Neural progenitor cell (in vitro differentiated cells): ENCODE measurements at regions not wholly inside any gene's neighbourhood (a gene's known extent, or its start where the extent isn't known, plus 50 kb on each side); places are given as distances from the start of the nearest gene placed in this dataset.

Experiments used
- DNase-seq: peaks from one replicate; pipeline ENCODE4 v3.0.0-alpha.2; 2016; ENCODE audit warnings: low spot score
- H2AFZ ChIP-seq: fragments of 200-600 bp; sonication (generic); replicated peaks from 2 replicates; pipeline ENCODE4 v1.6.1; 2016; ENCODE audit warnings: antibody characterized with exemption
- H3F3A ChIP-seq: fragments of 200-600 bp; sonication (generic); 2 replicates; pipeline ENCODE4 v1.6.1; 2016; ENCODE audit warnings: antibody characterized with exemption, low read depth
- H3K27ac ChIP-seq: fragments of 200-600 bp; sonication (generic); 2 replicates; pipeline ENCODE4 v1.5.1; 2016; ENCODE audit warnings: mild to moderate bottlenecking
- H3K27me3 ChIP-seq: fragments of 200-600 bp; sonication (generic); 2 replicates; pipeline ENCODE4 v1.6.1; 2016; ENCODE audit warnings: mild to moderate bottlenecking, moderate library complexity
- H3K36me3 ChIP-seq: fragments of 200-600 bp; sonication (generic); 2 replicates; pipeline ENCODE4 v1.5.1; 2016
- H3K4me1 ChIP-seq: fragments of 200-600 bp; sonication (generic); 2 replicates; pipeline ENCODE4 v1.6.1; 2016; ENCODE audit warnings: mixed run types
- H3K4me2 ChIP-seq: fragments of 200-600 bp; sonication (generic); 2 replicates; pipeline ENCODE4 v1.6.1; 2016
- H3K4me3 ChIP-seq: fragments of 200-600 bp; sonication (generic); 2 replicates; pipeline ENCODE4 v1.5.1; 2016
- H3K79me2 ChIP-seq: fragments of 200-600 bp; sonication (generic); 2 replicates; pipeline ENCODE4 v1.6.1; 2016; ENCODE audit warnings: low read depth
- H3K9ac ChIP-seq: fragments of 200-600 bp; sonication (generic); 2 replicates; pipeline ENCODE4 v1.6.1; 2016
- H3K9me3 ChIP-seq: fragments of 200-600 bp; sonication (generic); 2 replicates; pipeline ENCODE4 v1.5.1; 2016; ENCODE audit warnings: low read depth
- H4K20me1 ChIP-seq: fragments of 200-600 bp; sonication (generic); 2 replicates; pipeline ENCODE4 v1.6.1; 2016; ENCODE audit warnings: low read depth
- H3K27ac Mint-ChIP-seq: 3 replicates; pipeline ENCODE4 v1.8.0; 2021; ENCODE audit warnings: mixed read lengths
- H3K27me3 Mint-ChIP-seq: 2 replicates; pipeline ENCODE4 v1.8.0; 2022; ENCODE audit warnings: low read depth, mild to moderate bottlenecking, inconsistent platforms, moderate library complexity, mixed read lengths; ENCODE audit not compliant: insufficient read depth
- H3K36me3 Mint-ChIP-seq: 3 replicates; pipeline ENCODE4 v1.8.0; 2021; ENCODE audit warnings: mixed read lengths
- H3K4me1 Mint-ChIP-seq: 3 replicates; pipeline ENCODE4 v1.8.0; 2021; ENCODE audit warnings: mixed read lengths
- H3K4me3 Mint-ChIP-seq: 3 replicates; pipeline ENCODE4 v1.8.0; 2021; ENCODE audit warnings: mild to moderate bottlenecking, moderate library complexity, mixed read lengths
- H3K9me3 Mint-ChIP-seq: 3 replicates; pipeline ENCODE4 v1.8.0; 2020; ENCODE audit warnings: mixed read lengths
- EZH2 ChIP-seq: fragments of 200-600 bp; sonication (generic); IDR thresholded peaks from 2 replicates; pipeline ENCODE4 v1.6.1; 2017; ENCODE audit warnings: antibody characterized with exemption, mild to moderate bottlenecking, moderate library complexity
- EZH2phosphoT487 ChIP-seq: fragments of 200-600 bp; sonication (generic); IDR thresholded peaks from 2 replicates; pipeline ENCODE4 v1.6.1; 2017; ENCODE audit warnings: antibody characterized with exemption
- TF ChIP-seq, protein P1 (sequence below): fragments of 200-600 bp; sonication (generic); IDR thresholded peaks from 2 replicates; pipeline ENCODE4 v1.5.1; 2017; ENCODE audit warnings: antibody characterized with exemption, mild to moderate bottlenecking

DNA sequence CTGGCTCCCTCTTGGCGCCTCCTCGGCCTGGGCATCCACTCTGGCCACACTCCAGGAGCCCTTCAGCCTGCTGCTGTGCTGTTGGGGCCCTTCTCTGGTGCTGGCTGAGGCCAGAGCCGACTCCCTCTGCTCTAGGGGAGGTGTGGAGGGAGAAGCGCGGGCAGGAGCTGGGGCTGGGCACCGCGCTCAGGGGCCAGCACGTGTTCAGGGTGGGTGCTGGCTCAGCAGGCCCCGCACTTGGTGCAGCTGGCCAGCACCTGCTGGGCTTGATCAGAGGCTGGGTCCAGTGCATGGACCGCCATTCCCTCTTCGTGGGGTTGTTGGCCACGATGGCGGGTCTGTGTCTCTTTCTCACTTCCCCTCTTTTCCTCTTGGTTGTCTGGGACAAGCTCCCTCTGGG, 2381.0 kb downstream of the LRRC4C start:
- Histone ChIP-seq H3K9ac (no peak overlapping the region), H3F3A (no peaks in the 10 kb centered on the region), H3K79me2 (no peaks in the 10 kb centered on the region), H3K36me3 (no peaks in the 10 kb centered on the region), H4K20me1 (no peaks in the 10 kb centered on the region), H3K4me3 (no peak overlapping the region), H3K27me3 (no peaks in the 10 kb centered on the region), H3K4me2 (no peak overlapping the region), H2AFZ (no peak overlapping the region), H3K9me3 (no peaks in the 10 kb centered on the region), H3K4me1 (no peaks in the 10 kb centered on the region), H3K27ac (no peak overlapping the region)
- TF ChIP-seq EZH2phosphoT487 (no peak), EZH2 (no peak)
- TF ChIP-seq, protein P1, sequence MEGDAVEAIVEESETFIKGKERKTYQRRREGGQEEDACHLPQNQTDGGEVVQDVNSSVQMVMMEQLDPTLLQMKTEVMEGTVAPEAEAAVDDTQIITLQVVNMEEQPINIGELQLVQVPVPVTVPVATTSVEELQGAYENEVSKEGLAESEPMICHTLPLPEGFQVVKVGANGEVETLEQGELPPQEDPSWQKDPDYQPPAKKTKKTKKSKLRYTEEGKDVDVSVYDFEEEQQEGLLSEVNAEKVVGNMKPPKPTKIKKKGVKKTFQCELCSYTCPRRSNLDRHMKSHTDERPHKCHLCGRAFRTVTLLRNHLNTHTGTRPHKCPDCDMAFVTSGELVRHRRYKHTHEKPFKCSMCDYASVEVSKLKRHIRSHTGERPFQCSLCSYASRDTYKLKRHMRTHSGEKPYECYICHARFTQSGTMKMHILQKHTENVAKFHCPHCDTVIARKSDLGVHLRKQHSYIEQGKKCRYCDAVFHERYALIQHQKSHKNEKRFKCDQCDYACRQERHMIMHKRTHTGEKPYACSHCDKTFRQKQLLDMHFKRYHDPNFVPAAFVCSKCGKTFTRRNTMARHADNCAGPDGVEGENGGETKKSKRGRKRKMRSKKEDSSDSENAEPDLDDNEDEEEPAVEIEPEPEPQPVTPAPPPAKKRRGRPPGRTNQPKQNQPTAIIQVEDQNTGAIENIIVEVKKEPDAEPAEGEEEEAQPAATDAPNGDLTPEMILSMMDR: no peak
- DNase-seq: no peak
- Mint-ChIP-seq H3K4me1 (no peaks in the 10 kb centered on the region), H3K4me3 (no peak overlapping the region), H3K27me3 (peaks cover 5% of the 10 kb centered on the region), H3K9me3 (peaks cover 5% of the 10 kb centered on the region), H3K36me3 (no peaks in the 10 kb centered on the region), H3K27ac (no peak overlapping the region)

DNA sequence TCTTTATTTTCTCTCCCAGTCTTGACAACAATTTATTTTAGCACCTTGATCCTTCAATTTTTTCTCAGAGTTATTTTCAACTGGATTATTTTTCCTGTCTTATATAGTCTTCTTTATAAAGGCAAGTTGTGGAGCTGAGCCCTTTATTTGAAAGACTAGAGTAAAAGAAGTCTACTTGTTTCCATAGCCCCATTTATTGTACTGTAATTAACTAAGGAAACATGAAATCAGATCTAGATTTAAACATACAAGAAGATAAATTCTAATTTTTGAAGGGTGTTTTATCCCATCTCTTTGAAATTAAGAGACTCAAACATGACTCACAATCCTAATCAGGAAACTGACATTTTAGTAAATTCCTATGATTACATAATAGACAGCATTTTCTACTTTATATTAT, 2421.8 kb downstream of the LRRC4C start:
- no peak overlapping the region for H3K27ac ChIP-seq
- no peaks in the 10 kb centered on the region for H3F3A ChIP-seq
- H2AFZ ChIP-seq: no peak overlapping the region
- H3K9me3 Mint-ChIP-seq: no peaks in the 10 kb centered on the region
- H3K4me3 ChIP-seq: no peak overlapping the region
- no peak for DNase-seq
- H3K4me1 ChIP-seq: no peaks in the 10 kb centered on the region
- H3K36me3 Mint-ChIP-seq: no peaks in the 10 kb centered on the region
- H3K4me1 Mint-ChIP-seq: no peaks in the 10 kb centered on the region
- H3K9ac ChIP-seq: no peak overlapping the region
- no peak overlapping the region for H3K4me3 Mint-ChIP-seq
- no peaks in the 10 kb centered on the region for H3K36me3 ChIP-seq
- H4K20me1 ChIP-seq: no peaks in the 10 kb centered on the region
- TF ChIP-seq EZH2: no peak
- no peak for TF ChIP-seq EZH2phosphoT487
- TF ChIP-seq, protein P1: no peak
- H3K79me2 ChIP-seq: no peaks in the 10 kb centered on the region
- H3K27ac Mint-ChIP-seq: no peak overlapping the region
- no peaks in the 10 kb centered on the region for H3K9me3 ChIP-seq
- H3K27me3 Mint-ChIP-seq: no peaks in the 10 kb centered on the region
- H3K4me2 ChIP-seq: no peak overlapping the region
- H3K27me3 ChIP-seq: no peaks in the 10 kb centered on the region

DNA sequence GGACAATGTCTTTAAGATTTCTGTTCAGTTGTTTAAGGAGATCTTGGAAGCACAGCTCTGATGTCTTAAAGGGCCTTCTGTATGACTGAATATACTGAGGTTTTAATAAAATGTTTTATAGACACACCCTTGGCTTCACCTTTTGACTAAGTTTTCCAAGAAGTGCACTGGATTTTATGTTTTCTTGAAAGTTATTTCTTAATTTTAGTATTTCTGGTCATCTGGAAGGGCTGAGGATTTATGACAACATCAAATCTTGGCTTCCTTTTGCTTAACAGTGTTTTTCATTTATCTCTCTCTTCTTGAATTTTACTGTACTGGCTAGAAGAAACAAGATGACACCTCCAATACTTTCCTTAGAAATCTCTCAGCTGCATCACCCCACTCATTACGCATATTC, 2423.4 kb downstream of the LRRC4C start:
- H4K20me1 ChIP-seq: no peaks in the 10 kb centered on the region
- H3K4me3 ChIP-seq: no peak overlapping the region
- Mint-ChIP-seq H3K4me3 (no peak overlapping the region), H3K27me3 (no peaks in the 10 kb centered on the region), H3K36me3 (no peaks in the 10 kb centered on the region), H3K27ac (no peak overlapping the region), H3K9me3 (no peaks in the 10 kb centered on the region), H3K4me1 (no peaks in the 10 kb centered on the region)
- H3K9me3 ChIP-seq: no peaks in the 10 kb centered on the region
- no peaks in the 10 kb centered on the region for H3K36me3 ChIP-seq
- no peaks in the 10 kb centered on the region for H3F3A ChIP-seq
- no peak overlapping the region for H3K27ac ChIP-seq
- DNase-seq: no peak
- no peak overlapping the region for H3K4me2 ChIP-seq
- no peak overlapping the region for H3K9ac ChIP-seq
- H2AFZ ChIP-seq: no peak overlapping the region
- H3K4me1 ChIP-seq: no peaks in the 10 kb centered on the region
- no peaks in the 10 kb centered on the region for H3K27me3 ChIP-seq
- no peaks in the 10 kb centered on the region for H3K79me2 ChIP-seq
- TF ChIP-seq, protein P1: no peak
- no peak for TF ChIP-seq EZH2
- TF ChIP-seq EZH2phosphoT487: no peak

DNA sequence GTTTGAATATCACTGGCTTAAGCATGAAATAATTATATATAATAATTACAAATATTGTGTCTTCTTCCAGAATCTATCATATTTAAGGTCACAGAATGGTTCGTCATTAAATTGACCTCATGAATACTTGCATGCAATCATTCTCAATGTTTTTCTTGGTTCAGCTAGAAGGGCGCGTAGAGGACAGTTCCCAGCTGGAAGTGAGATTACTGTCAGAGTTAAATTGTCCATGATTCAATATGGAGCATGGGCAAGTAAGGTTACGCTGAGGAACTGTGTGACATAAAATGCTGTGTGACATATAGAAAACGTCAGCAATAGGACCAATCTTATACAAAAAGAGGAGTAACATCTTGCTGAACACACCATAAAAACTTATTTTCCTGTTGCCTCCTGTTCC, 2423.5 kb upstream of the RAG2 start:
- no peaks in the 10 kb centered on the region for H4K20me1 ChIP-seq
- no peak overlapping the region for H3K9ac ChIP-seq
- Mint-ChIP-seq H3K4me1 (no peaks in the 10 kb centered on the region), H3K36me3 (no peaks in the 10 kb centered on the region), H3K4me3 (no peak overlapping the region), H3K27me3 (no peaks in the 10 kb centered on the region), H3K27ac (no peak overlapping the region), H3K9me3 (no peaks in the 10 kb centered on the region)
- H3K27me3 ChIP-seq: no peaks in the 10 kb centered on the region
- TF ChIP-seq EZH2phosphoT487: no peak
- TF ChIP-seq EZH2: no peak
- TF ChIP-seq, protein P1: no peak
- H3K79me2 ChIP-seq: no peaks in the 10 kb centered on the region
- no peak for DNase-seq
- H3K36me3 ChIP-seq: no peaks in the 10 kb centered on the region
- H3K9me3 ChIP-seq: no peaks in the 10 kb centered on the region
- H3K27ac ChIP-seq: no peak overlapping the region
- no peak overlapping the region for H3K4me3 ChIP-seq
- no peaks in the 10 kb centered on the region for H3K4me1 ChIP-seq
- H2AFZ ChIP-seq: no peak overlapping the region
- H3K4me2 ChIP-seq: no peak overlapping the region
- no peaks in the 10 kb centered on the region for H3F3A ChIP-seq
